Stimulated activated CD4-positive, alpha-beta T cell treated with anti-CD3 and anti-CD28 coated beads, Interleukin-1b, Interleukin-23, amount 100 ng/mL, for 1 hour (primary cell): ENCODE measurements at regions not wholly inside any gene's neighbourhood (a gene's known extent, or its start where the extent isn't known, plus 50 kb on each side); places are given as distances from the start of the nearest gene placed in this dataset.
A peak's percentile ranks its signal among the peaks of the same experiment; 100 is the strongest.
"Not testable (repeated sequence)": the region's sequence is repeated elsewhere in the genome, so short reads cannot be mapped to it uniquely, and the experiment has no call there.

Source experiments
- DNase-seq, 2 donors: peaks; one replicate each; pipeline ENCODE4 v3.0.0-alpha.2; 2020; ENCODE audit warnings: low read depth in 2 of 2

- no peak for DNase-seq
Observed at GRCh38 chr4:38279077-38279476, 318.9 kb downstream of the PTTG2 start.

DNA sequence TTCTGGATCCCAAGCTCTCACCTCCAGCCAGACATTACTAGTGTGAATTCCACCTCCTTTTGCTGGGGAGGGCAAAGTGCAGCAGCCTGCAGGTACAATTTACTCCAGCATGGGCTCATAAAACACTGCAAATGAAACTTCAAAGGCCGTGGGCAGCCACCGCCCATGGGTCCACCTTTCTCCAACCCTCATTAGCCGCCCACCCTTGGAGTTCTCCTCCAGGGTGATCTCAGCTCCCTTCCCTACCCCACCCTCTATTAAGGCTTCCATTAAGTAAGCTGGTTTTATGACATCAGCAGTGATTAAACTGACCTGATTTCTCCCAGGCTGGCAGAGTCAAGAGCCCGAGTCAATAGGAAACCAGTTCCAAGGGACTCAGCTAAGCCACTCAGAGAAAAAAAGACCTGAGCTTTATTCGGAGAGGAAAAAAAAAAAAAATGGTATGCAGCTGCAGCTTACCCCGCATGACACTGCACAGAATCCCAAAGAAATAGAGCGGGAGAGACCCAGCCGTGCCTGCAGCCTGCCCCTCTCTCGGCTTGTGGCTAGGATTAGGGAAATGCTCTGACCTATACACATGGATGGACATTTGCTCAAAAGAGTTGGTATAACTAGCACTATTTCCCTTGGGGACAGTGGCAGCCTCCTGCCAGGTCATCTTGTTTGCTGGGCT, 319.6 kb downstream of the PTTG2 start:
- no peak for DNase-seq

DNA sequence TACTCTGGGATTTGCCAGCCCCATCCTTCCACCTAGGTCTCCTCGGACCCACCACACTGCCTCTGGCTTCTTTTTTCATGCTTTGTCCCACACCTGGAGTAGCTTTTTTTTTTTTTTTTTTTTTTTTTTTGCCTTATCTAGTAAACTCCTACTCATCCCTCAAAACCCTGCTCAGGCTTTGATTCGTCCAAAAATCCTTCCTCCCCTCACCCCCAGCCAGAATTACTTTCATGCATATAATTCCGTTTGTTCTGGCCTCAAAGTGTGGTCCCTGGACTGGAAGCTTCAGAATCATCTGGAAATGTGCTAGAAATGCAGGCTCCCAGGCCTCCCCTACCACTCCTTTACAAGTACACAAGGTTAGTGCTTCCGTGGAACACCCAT, 320.1 kb downstream of the PTTG2 start:
- no peak for DNase-seq

- no peak for DNase-seq
Observed at GRCh38 chr4:38281371-38282071, 321.3 kb downstream of the PTTG2 start.

DNA sequence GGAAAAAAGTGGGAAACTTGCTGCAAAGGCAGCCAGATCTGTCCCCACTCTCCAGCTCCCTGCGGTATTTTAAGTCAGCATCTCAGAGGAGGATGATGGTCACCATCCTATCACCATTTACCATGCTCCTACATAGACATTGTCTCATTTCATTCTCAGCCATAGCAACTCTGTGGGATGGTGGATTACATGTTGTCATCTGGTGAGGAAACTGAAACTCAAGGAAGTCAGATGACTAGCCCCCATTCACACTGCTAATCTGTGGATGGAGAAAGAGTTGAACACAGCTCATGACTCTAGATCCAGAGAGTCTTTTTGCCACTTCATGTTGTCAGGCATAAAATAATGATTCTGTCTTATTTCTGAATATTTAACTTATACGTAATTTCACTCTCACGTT, 323.5 kb downstream of the PTTG2 start:
- no peak for DNase-seq

- DNase-seq, result no peak
Observed at GRCh38 chr4:38284294-38285030, 324.3 kb downstream of the PTTG2 start.

- DNase-seq, result no peak
Observed at GRCh38 chr4:38287101-38287851, 327.1 kb downstream of the PTTG2 start.

DNA sequence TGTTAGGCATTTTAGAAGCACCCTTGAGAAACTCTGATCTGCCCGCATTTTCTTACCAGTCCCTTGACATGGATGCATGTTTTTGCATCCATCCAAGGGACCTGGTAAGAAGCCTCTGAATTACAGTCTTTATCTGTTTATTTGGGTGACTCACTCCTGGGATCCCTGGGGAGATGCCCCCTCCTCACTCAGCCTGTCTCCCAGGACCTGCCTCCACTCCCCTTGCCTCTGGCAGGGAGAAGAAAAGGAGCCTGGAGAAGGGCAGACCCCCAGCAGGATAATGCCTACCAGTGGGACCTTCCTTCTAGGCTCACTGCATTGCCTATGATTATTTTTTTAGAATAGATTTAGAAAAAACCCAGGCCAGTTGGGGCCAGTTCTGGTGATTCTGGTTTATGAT, 329.4 kb downstream of the PTTG2 start:
- DNase-seq, result no peak

DNA sequence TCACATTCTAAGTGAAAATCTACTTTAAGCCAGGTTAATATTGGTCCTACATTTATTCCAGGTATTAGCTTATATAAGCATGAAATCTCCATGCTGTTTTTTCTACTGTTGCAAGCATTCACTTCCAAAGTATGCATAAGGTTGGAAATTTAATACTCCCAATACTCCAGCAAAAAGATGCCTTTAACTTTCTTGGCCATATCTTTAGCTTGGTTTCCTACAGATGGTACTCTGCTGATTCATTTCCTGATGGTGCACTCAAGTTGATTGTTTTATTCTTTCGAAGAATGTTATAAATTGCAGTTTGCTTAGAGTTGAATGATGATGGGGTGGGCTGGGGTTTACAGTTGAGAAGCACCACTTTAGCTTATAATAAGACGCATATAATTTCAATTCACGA, 330.2 kb downstream of the PTTG2 start:
- no peak for DNase-seq

DNA sequence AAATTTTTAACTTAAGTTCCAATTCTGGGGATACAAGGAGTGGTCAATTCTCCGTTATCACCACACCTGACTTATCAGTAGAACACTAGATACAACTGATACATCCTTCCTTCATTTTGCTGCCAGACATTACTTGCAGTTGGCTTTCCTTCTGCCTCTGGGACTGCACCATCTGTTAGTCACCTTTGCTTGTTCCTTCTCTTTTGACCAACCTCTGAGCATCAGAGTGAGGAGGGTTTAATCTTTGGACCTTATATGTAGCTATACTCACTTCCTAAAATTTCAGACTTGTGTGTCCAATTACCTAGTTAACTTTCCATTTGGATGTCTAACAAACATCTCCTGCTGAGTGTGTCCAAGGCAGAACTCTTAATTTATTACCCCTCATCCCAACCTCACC, 330.7 kb downstream of the PTTG2 start:
- DNase-seq, result no peak

DNA sequence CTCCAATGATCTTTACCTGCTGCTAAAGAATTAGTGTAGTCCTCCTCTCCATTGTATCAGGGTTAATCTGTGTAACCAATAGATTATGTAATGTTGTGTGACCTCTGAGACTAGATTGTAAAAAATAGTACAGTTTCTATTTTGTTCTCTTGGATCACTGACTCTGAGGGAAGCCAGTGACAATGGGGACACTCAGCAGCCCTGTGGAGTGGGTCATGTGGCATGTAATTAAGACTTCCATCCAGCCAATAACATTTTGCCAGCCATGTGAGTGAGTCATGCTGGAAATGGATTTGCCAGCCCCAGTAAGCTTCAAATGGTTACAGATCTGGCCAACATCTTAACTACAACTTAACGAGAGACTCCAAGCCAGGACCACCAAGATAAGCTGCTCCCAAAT, 332.3 kb downstream of the PTTG2 start:
- DNase-seq, result no peak

GRCh38 chr4:38294238-38294637, 334.0 kb downstream of the PTTG2 start:
- DNase-seq, result no peak

DNA sequence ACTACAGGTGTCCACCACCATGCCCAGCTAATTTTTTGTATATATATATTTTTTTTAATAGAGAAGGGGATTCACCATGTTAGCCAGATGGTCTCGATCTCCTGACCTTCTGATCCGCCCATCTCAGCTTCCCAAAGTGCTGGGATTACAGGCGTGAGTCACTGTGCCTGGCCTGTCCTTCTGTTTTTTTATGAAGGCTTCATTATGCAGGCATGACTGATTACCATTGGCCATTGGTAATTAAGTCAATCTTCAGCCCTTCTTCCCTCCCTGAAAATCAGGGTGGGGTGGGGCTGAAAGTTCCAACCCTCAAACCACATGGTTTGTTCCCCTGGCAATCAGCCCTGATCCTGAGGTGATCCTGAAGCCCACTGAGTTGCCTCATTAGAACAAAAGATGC, 336.9 kb downstream of the PTTG2 start:
- no peak for DNase-seq

DNA sequence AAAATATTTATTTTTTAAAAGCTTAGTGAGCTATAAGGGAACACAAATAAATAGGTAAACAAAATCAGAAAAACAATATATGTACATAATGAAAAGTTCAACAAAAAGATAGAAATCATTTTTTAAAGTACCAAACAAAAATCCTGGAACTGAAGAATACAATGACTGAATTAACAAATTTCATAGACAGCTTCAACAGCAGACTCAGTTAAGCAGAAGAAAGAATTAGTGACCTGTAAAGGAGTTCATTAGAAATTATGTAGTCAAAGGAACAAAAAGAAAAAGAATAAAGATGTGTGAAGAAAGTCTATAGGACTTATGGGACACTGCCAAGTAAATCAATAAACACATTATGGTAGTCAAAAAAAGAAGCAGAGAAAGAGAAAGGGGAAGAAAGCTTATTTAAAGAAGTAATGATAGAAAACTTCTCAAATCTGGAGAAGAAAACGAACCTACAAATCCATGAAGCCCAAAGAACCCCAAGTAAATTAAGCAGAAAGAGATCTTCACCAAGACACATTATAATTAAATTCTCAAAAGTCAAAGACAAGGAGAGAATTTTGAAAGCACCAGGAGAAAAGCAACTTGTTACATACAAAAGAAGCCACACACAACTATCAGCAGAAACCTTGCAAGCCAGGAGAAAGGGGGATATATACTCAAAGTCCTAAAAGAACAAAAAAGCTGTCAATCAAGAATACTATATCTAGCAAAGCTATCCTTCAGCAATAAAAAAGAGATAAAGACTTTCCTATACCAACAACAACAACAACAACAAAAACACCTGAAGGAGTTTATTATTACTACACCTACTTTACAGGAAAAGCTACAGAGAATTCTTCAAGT, 338.9 kb downstream of the PTTG2 start:
- no peak for DNase-seq

- no peak for DNase-seq
Observed at GRCh38 chr4:38302910-38303309, 342.7 kb downstream of the PTTG2 start.

- DNase-seq, result not testable (repeated sequence)
Observed at GRCh38 chr4:38304460-38304859, 344.3 kb downstream of the PTTG2 start.

DNA sequence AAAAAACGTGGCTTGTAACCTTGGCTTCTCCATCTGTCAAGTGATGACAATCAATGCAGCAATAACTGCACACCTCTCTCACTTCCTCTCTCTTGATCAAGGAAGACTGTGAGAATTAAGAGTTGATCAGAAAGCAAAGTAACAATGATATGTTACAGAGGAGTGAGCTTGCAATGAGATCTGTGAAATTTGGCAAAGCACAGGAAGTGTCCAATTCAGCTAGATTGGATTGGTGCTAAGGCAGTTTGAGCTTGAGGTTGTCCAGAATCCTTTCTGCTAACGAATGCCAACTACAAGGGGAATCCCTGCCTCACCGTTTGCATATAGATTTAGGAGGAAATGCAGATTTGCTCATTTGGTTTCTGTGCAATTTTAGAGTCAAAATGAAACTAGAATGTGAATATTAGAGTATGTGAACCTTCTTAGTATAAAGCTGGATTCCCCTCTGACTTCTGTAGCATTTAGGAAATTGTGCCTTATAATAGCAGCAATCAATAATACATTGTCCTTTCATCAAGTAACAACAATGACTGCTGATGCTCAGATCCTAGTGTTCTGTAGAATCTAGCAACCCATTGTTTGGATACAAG, 346.4 kb downstream of the PTTG2 start:
- DNase-seq, result no peak

DNA sequence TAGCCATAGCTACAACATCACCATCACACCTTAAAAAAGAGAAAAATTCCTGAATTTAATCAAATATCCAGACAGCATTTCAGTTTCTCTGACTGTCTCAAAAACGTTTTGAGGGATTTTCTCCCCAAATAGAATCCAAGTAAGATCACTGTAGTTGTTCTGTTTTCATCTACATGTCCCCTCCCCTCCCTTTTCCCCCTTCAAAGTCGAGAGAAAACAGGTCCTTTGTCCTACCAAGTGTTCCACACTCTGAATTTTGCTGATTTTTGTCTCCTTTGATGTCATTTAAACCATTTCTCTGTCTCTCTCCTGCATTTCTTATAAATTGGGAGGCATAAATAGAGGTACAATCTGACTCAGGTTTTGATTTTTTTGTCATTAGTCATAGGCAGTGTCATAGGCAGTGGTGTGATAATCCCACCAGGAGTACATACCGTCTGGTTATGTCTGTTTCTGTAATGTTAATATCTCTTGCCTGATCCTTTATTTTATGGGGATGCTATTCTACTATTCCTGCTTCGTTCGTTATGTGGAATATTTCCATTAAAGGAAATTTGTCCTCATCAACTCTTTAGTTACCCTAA, 348.6 kb downstream of the PTTG2 start:
- DNase-seq, result no peak

DNA sequence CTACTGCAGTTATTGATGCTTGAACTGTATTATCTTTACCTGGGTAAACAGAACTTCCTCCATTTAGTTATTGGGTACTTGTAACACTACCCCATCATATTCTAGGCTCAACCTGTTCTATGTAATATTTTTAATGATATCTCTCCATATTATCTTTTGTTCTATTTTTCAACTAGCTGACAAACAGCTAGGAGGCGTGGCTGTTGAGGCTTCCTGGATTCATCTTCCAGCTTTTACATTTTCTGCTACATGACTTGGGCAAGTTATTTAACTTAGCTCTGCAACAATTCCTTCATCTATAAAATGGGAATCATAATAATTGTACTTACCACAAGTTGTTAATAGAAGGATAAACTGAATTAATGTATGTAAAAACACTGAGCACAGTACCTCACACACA, 349.3 kb downstream of the PTTG2 start:
- no peak for DNase-seq

DNA sequence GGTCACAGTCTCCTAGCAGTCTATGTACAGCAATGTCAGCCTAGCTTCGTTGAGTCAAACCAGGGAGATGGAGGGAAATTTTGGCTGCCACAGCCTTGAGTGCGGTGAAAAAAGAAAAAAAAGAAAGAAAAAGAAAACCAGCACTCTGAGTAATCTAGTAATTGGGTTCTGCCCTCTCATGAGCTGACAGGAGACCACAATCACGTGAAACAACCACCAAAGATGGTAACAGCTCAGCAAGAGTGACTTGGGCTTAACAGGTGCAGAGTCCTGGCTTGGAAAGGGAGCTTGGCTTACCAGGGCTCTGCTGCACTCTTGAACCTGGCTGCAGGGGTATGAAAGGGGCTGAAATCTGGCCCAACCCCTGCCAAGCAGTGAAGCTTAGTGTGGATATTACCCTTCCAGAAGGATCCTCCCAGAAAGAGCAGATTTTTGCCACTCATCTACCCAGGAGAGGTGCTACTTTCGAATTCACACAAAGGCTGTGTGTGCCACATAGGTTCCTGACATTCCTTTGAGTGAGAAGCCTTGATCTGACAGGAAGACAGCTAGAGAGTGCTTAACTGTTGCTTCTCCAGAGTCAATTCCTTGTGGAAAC, 350.3 kb downstream of the PTTG2 start:
- DNase-seq, result peak; percentile 7 to 31
